ENCODE measurements at regions not wholly inside any gene's neighbourhood (a gene's known extent, or its start where the extent isn't known, plus 50 kb on each side); places are given as distances from the start of the nearest gene placed in this dataset.

- H3K9me1 ChIP-seq (replicated peaks; ENCODE audit: control insufficient read depth, extremely low read depth, insufficient read depth, low read length) = no peaks in the 10 kb centered on the region
- H2AFZ ChIP-seq (ENCODE audit: low read depth, low read length) = peak overlapping the region; percentile 35
- H3K27me3 ChIP-seq (ENCODE audit: control insufficient read depth in 2 of 2, insufficient read depth in 2 of 2, low read length in 2 of 2) = no peaks in the 10 kb centered on the region
- H3K36me3 ChIP-seq (ENCODE audit: control insufficient read depth in 2 of 2, extremely low read depth in 1 of 2, insufficient read depth in 2 of 2, low read length in 2 of 2) = no peaks in the 10 kb centered on the region
- DNase-seq (ENCODE audit: low read depth, low spot score) = peak; percentile 37
- TF ChIP-seq JUN (IDR thresholded peaks at IDR 0.05; ENCODE audit: borderline replicate concordance, insufficient read depth, insufficient read length, low read depth) (no peak), POLR2AphosphoS5 (IDR thresholded peaks at IDR 0.05; ENCODE audit: insufficient read depth, low read depth, low read length) (no peak), POLR2A (IDR thresholded peaks at IDR 0.05; ENCODE audit: low read depth, low read length) (no peak), CTCF (IDR thresholded peaks at IDR 0.05; ENCODE audit: extremely low read depth in 1 of 2, insufficient read depth in 1 of 2, low read depth in 1 of 2, low read length in 2 of 2) (no peak), MYC (IDR thresholded peaks at IDR 0.05; ENCODE audit: low read depth, low read length) (no peak), FOS (IDR thresholded peaks at IDR 0.05; ENCODE audit: borderline replicate concordance, insufficient read depth, low read length) (no peak), MAX (IDR thresholded peaks at IDR 0.05; ENCODE audit: insufficient read depth, insufficient read length) (no peak), EZH2 (IDR thresholded peaks at IDR 0.05; ENCODE audit: borderline replicate concordance, low read depth, low read length, severe bottlenecking) (no peak)
- dilution Hi-C loops (cut with MboI; ENCODE audit: extremely low pct_ligation_motif_present, low sequenced_read_pairs) = no loop called here
- no peaks in the 10 kb centered on the region for H3K9me3 ChIP-seq (replicated peaks; ENCODE audit: control insufficient read depth, insufficient read depth, low read length)
- ChIA-PET CTCF (interaction anchor here (0.8 to 1.6 kb wide), 3 partner anchors 9 to 52 kb away, joined by 3 to 5 read pairs (median 4); no protein-coding TSS in a partner anchor), POLR2A (no interaction called here)
- no TSS peak for BruUV-seq (replicated peaks)
- H3K9ac ChIP-seq (replicated peaks; ENCODE audit: extremely low read depth, insufficient read depth, low read length) = no peak overlapping the region
- intact Hi-C loops (cut with micrococcal nuclease) = no loop called here
- H3K79me2 ChIP-seq (ENCODE audit: control insufficient read depth, insufficient read depth, low read length) = no peaks in the 10 kb centered on the region
- no peak overlapping the region for H3K27ac ChIP-seq (ENCODE audit: insufficient read depth, low read depth, low read length)
- H3K4me1 ChIP-seq (ENCODE audit: control insufficient read depth, extremely low read depth, insufficient read depth, low read length) = no peaks in the 10 kb centered on the region
- no peaks in the 10 kb centered on the region for H4K20me1 ChIP-seq (replicated peaks; ENCODE audit: control insufficient read depth, extremely low read depth, insufficient read depth, low read length)
- H3K4me3 ChIP-seq (replicated peaks in 1 of 3; ENCODE audit: insufficient read depth in 1 of 3, low read depth in 1 of 3, low read length in 3 of 3) = no peak overlapping the region
- no peak overlapping the region for H3K4me2 ChIP-seq (ENCODE audit: insufficient read depth, low read length)
- FAIRE-seq = no peak
These were observed 402.0 kb downstream of the MAFB start for GRCh38 chr20:40286975-40287531.
